MCF 10A (cell line): ENCODE measurements at regions not wholly inside any gene's neighbourhood (a gene's known extent, or its start where the extent isn't known, plus 50 kb on each side); places are given as distances from the start of the nearest gene placed in this dataset.
"Not testable (repeated sequence)": the region's sequence is repeated elsewhere in the genome, so short reads cannot be mapped to it uniquely, and the experiment has no call there.

Experiments
- BruUV-seq: library from RNA; stranded (reverse); fragments of 400-500 nt; replicated peaks from 2 replicates; lab custom pipeline; 2021; lab: Mats Ljungman, UMichigan
- CTCF ChIA-PET: fragments of 300-600 bp; sonication (Branson Sonifier 250); formaldehyde crosslinking; extraction: SDS; loops from one replicate; lab custom pipeline; 2021; ENCODE audit warnings: antibody characterized with exemption, inconsistent platforms; lab: Yijun Ruan, JAX
- POLR2A ChIA-PET: fragments of 300-600, 350-650 bp; sonication (Branson Sonifier 250); formaldehyde crosslinking; extraction: SDS; loops from one replicate; lab custom pipeline; 2020; ENCODE audit warnings: antibody characterized with exemption, inconsistent platforms; lab: Yijun Ruan, JAX
- DNase-seq: peaks from one replicate; pipeline ENCODE4 v3.0.0-alpha.2; 2018; ENCODE audit not compliant: unreplicated experiment
- H3K27ac Mint-ChIP-seq: one replicate; pipeline ENCODE4 v1.8.0; 2022; ENCODE audit warnings: mild to moderate bottlenecking, low read depth, mixed read lengths; ENCODE audit not compliant: unreplicated experiment
- H3K27me3 Mint-ChIP-seq: one replicate; pipeline ENCODE4 v1.8.0; 2022; ENCODE audit warnings: mixed read lengths; ENCODE audit not compliant: insufficient read depth, unreplicated experiment
- H3K36me3 Mint-ChIP-seq: one replicate; pipeline ENCODE4 v1.8.0; 2022; ENCODE audit warnings: mild to moderate bottlenecking, moderate library complexity, mixed read lengths; ENCODE audit not compliant: insufficient read depth, unreplicated experiment
- H3K4me1 Mint-ChIP-seq: one replicate; pipeline ENCODE4 v1.8.0; 2022; ENCODE audit warnings: mixed read lengths; ENCODE audit not compliant: insufficient read depth, unreplicated experiment
- H3K4me3 Mint-ChIP-seq: one replicate; pipeline ENCODE4 v1.8.0; 2022; ENCODE audit warnings: mild to moderate bottlenecking, moderate library complexity, mixed read lengths; ENCODE audit not compliant: unreplicated experiment
- H3K9me3 Mint-ChIP-seq: one replicate; pipeline ENCODE4 v1.8.0; 2022; ENCODE audit warnings: mixed read lengths; ENCODE audit not compliant: unreplicated experiment
- CTCF ChIP-seq: fragments of 200-600 bp; IDR thresholded peaks from one replicate; pipeline ENCODE4 v1.8.0; 2022; ENCODE audit warnings: antibody characterized with exemption, mild to moderate bottlenecking; ENCODE audit not compliant: unreplicated experiment
- intact Hi-C: fragments of 100-400 bp; cut with micrococcal nuclease; formaldehyde crosslinking; loops from 2 replicates; pipeline ENCODE4 v1.14.1; 2022

GRCh38 chr3:26132942-26133341, 343.1 kb downstream of the OXSM start:
- no peaks in the 10 kb centered on the region for H3K36me3 Mint-ChIP-seq
- H3K27me3 Mint-ChIP-seq = no peaks in the 10 kb centered on the region
- no peak overlapping the region for H3K4me3 Mint-ChIP-seq
- TF ChIP-seq CTCF = no peak
- BruUV-seq = no TSS peak
- peaks cover 27% of the 10 kb centered on the region for H3K4me1 Mint-ChIP-seq
- intact Hi-C loops = no loop called here
- H3K27ac Mint-ChIP-seq = no peak overlapping the region
- POLR2A ChIA-PET = no interaction called here
- H3K9me3 Mint-ChIP-seq = no peaks in the 10 kb centered on the region
- no peak for DNase-seq
- CTCF ChIA-PET = no interaction called here

- ChIA-PET CTCF (interaction anchor here (0.6 kb wide), 1 partner anchor 20 kb away, joined by 3 read pairs; no protein-coding TSS in a partner anchor), POLR2A (no interaction called here)
- intact Hi-C loops = no loop called here
- no peak overlapping the region for H3K4me3 Mint-ChIP-seq
- H3K36me3 Mint-ChIP-seq = no peaks in the 10 kb centered on the region
- H3K27me3 Mint-ChIP-seq = no peaks in the 10 kb centered on the region
- no TSS peak for BruUV-seq
- TF ChIP-seq CTCF = no peak
- DNase-seq = no peak
- peaks cover 10% of the 10 kb centered on the region for H3K4me1 Mint-ChIP-seq
- peaks cover 9% of the 10 kb centered on the region for H3K9me3 Mint-ChIP-seq
- H3K27ac Mint-ChIP-seq = no peak overlapping the region
Measured at GRCh38 chr3:26141296-26141695, 351.4 kb downstream of the OXSM start.

- no peak overlapping the region for H3K27ac Mint-ChIP-seq
- POLR2A ChIA-PET = no interaction called here
- no peaks in the 10 kb centered on the region for H3K27me3 Mint-ChIP-seq
- BruUV-seq = no TSS peak
- CTCF ChIA-PET = interaction anchor here (1.0 kb wide), 1 partner anchor 10 kb away, joined by 3 read pairs; no protein-coding TSS in a partner anchor
- intact Hi-C loops = no loop called here
- no peaks in the 10 kb centered on the region for H3K36me3 Mint-ChIP-seq
- H3K4me1 Mint-ChIP-seq = no peaks in the 10 kb centered on the region
- no peak for DNase-seq
- H3K4me3 Mint-ChIP-seq = no peak overlapping the region
- no peak for TF ChIP-seq CTCF
- H3K9me3 Mint-ChIP-seq = no peaks in the 10 kb centered on the region
Measured at GRCh38 chr3:26145769-26146168, 355.9 kb downstream of the OXSM start.

GRCh38 chr3:26157428-26157827, 367.5 kb downstream of the OXSM start:
- H3K27me3 Mint-ChIP-seq, H3K4me3 Mint-ChIP-seq, H3K27ac Mint-ChIP-seq, POLR2A ChIA-PET, H3K9me3 Mint-ChIP-seq, DNase-seq, intact Hi-C loops, H3K4me1 Mint-ChIP-seq, BruUV-seq, H3K36me3 Mint-ChIP-seq: not testable (repeated sequence)
- CTCF ChIA-PET = interaction anchor here (0.6 kb wide), 1 partner anchor 1214 kb away, joined by 5 read pairs; no protein-coding TSS in a partner anchor

- BruUV-seq = no TSS peak
- no peak for TF ChIP-seq CTCF
- Mint-ChIP-seq H3K27me3 (no peaks in the 10 kb centered on the region), H3K9me3 (no peaks in the 10 kb centered on the region), H3K27ac (no peak overlapping the region), H3K4me3 (no peak overlapping the region), H3K4me1 (no peaks in the 10 kb centered on the region), H3K36me3 (no peaks in the 10 kb centered on the region)
- intact Hi-C loops = no loop called here
- no peak for DNase-seq
- POLR2A ChIA-PET = no interaction called here
- CTCF ChIA-PET = interaction anchor here (0.6 kb wide), 1 partner anchor 291 kb away, joined by 3 read pairs; no protein-coding TSS in a partner anchor
Measured at GRCh38 chr3:26171006-26171405, 381.1 kb downstream of the OXSM start.
